Neuronal stem cell (in vitro differentiated cells): ENCODE measurements at regions not wholly inside any gene's neighbourhood (a gene's known extent, or its start where the extent isn't known, plus 50 kb on each side); places are given as distances from the start of the nearest gene placed in this dataset.
"Not testable (repeated sequence)": the region's sequence is repeated elsewhere in the genome, so short reads cannot be mapped to it uniquely, and the experiment has no call there.

ENCODE experiments used
- DNase-seq: peaks from one replicate; pipeline ENCODE4 v3.0.0-alpha.2; 2013; ENCODE audit warnings: low spot score
- H2AFZ ChIP-seq: one replicate; pipeline ENCODE4 v1.6.1; 2013; ENCODE audit warnings: mild to moderate bottlenecking, low read length, inconsistent platforms
- H2AK5ac ChIP-seq: 2 replicates; pipeline ENCODE4 v1.6.1; 2013; ENCODE audit warnings: low read depth, mild to moderate bottlenecking, inconsistent platforms, low read length, moderate library complexity, mixed read lengths
- H2BK120ac ChIP-seq: 2 replicates; pipeline ENCODE4 v1.6.1; 2013; ENCODE audit warnings: low read depth, mild to moderate bottlenecking, inconsistent platforms, low read length, moderate library complexity, mixed read lengths
- H2BK12ac ChIP-seq: one replicate; pipeline ENCODE4 v1.6.1; 2013; ENCODE audit warnings: low read length, inconsistent platforms
- H2BK15ac ChIP-seq: 2 replicates; pipeline ENCODE4 v1.6.1; 2013; ENCODE audit warnings: mild to moderate bottlenecking, low read length, inconsistent platforms, mixed read lengths
- H2BK5ac ChIP-seq: one replicate; pipeline ENCODE4 v1.6.1; 2013; ENCODE audit warnings: inconsistent platforms, mild to moderate bottlenecking, low read length, moderate library complexity
- H3K14ac ChIP-seq: one replicate; pipeline ENCODE4 v1.6.1; 2013; ENCODE audit warnings: low read length, inconsistent platforms
- H3K18ac ChIP-seq: 2 replicates; pipeline ENCODE4 v1.6.1; 2013; ENCODE audit warnings: low read length, inconsistent platforms
- H3K23ac ChIP-seq: 2 replicates; pipeline ENCODE4 v1.6.1; 2013; ENCODE audit warnings: low read depth, mild to moderate bottlenecking, mixed read lengths, low read length, inconsistent platforms; ENCODE audit not compliant: poor library complexity
- H3K27ac ChIP-seq: replicated peaks from 3 replicates; pipeline ENCODE4 v1.5.1; 2013; ENCODE audit warnings: low read length, inconsistent platforms
- H3K27me3 ChIP-seq, 3 experiments: 2 replicates each; pipeline ENCODE4 v1.6.1; 2013; ENCODE audit warnings: low read length in 3 of 3, mild to moderate bottlenecking in 2 of 3, inconsistent platforms in 1 of 3, low read depth in 1 of 3, mixed read lengths in 1 of 3, moderate library complexity in 1 of 3; ENCODE audit not compliant: control insufficient read depth in 3 of 3, insufficient read depth in 3 of 3
- H3K36me3 ChIP-seq, 2 donors: replicated peaks in 1 of 2; 2 replicates each; pipeline ENCODE4 v1.6.1; 2013; ENCODE audit warnings: low read length in 2 of 2; ENCODE audit not compliant: control insufficient read depth in 2 of 2, insufficient read depth in 2 of 2
- H3K4ac ChIP-seq: 2 replicates; pipeline ENCODE4 v1.6.1; 2013; ENCODE audit warnings: inconsistent platforms, mild to moderate bottlenecking, low read length, moderate library complexity
- H3K4me1 ChIP-seq, 2 donors: 1 replicate in 1 of 2; 2 replicates in 1 of 2; pipeline ENCODE4 v1.6.1; 2013; ENCODE audit warnings: low read length in 2 of 2, low read depth in 1 of 2; ENCODE audit not compliant: control insufficient read depth in 2 of 2, insufficient read depth in 1 of 2
- H3K4me2 ChIP-seq: one replicate; pipeline ENCODE4 v1.6.1; 2013; ENCODE audit warnings: mild to moderate bottlenecking, low read length, inconsistent platforms; ENCODE audit not compliant: insufficient read depth, poor library complexity, severe bottlenecking
- H3K4me3 ChIP-seq, 2 donors: 2 replicates each; pipeline ENCODE4 v1.5.1; 2013; ENCODE audit warnings: low read length in 2 of 2, mild to moderate bottlenecking in 2 of 2, inconsistent platforms in 1 of 2, moderate library complexity in 1 of 2
- H3K79me1 ChIP-seq: one replicate; pipeline ENCODE4 v1.6.1; 2013; ENCODE audit warnings: low read depth, mild to moderate bottlenecking, inconsistent platforms, low read length, moderate library complexity
- H3K9ac ChIP-seq: one replicate; pipeline ENCODE4 v1.6.1; 2013; ENCODE audit warnings: mild to moderate bottlenecking, low read depth, low read length, inconsistent platforms; ENCODE audit not compliant: poor library complexity
- H3K9me3 ChIP-seq, 2 donors: replicated peaks in 1 of 2; 2 replicates each; pipeline versions ENCODE3 to v1.6.1; 2013; ENCODE audit warnings: low read length in 2 of 2, mild to moderate bottlenecking in 2 of 2, inconsistent platforms in 1 of 2, low read depth in 1 of 2, mixed read lengths in 1 of 2, moderate library complexity in 1 of 2; ENCODE audit not compliant: control insufficient read depth in 2 of 2, insufficient read depth in 1 of 2
- H4K8ac ChIP-seq: one replicate; pipeline ENCODE4 v1.6.1; 2013; ENCODE audit warnings: low read depth, mild to moderate bottlenecking, inconsistent platforms, low read length, moderate library complexity
- H4K91ac ChIP-seq: one replicate; pipeline ENCODE4 v1.6.1; 2013; ENCODE audit warnings: low read length, low read depth, mild to moderate bottlenecking, inconsistent platforms; ENCODE audit not compliant: poor library complexity
- WGBS, 2 donors: extraction: QIAGEN DNeasy Blood & Tissue Kit; methylation state at CpG; one replicate each; pipeline ENCODE4 v1.1.7; 2013; ENCODE audit warnings: missing lambda C conversion rate in 2 of 2, mixed read lengths in 1 of 2; ENCODE audit not compliant: insufficient read length in 2 of 2, insufficient replicate concordance in 1 of 2; ENCODE audit errors: extremely low coverage in 2 of 2; 5-methylcytosine and 5-hydroxymethylcytosine counted together

GRCh38 chr4:10781805-10782204 lies 97.2 kb upstream of the CLNK start:
- H3K18ac ChIP-seq: no peak overlapping the region
- H2AFZ ChIP-seq: no peak overlapping the region
- H3K4me2 ChIP-seq: no peak overlapping the region
- H3K9ac ChIP-seq: no peak overlapping the region
- H2BK120ac ChIP-seq: no peak overlapping the region
- no peak overlapping the region for H3K4me3 ChIP-seq
- no peak overlapping the region for H2AK5ac ChIP-seq
- WGBS, 2 donors: no CpG with 5 or more reads among the region's 5 CpGs
- H2BK12ac ChIP-seq: no peak overlapping the region
- H3K23ac ChIP-seq: no peak overlapping the region
- H3K79me1 ChIP-seq: no peaks in the 10 kb centered on the region
- H3K14ac ChIP-seq: no peak overlapping the region
- H2BK5ac ChIP-seq: no peak overlapping the region
- no peaks in the 10 kb centered on the region for H3K9me3 ChIP-seq
- no peak overlapping the region for H2BK15ac ChIP-seq
- DNase-seq: no peak
- H4K8ac ChIP-seq: no peak overlapping the region
- H3K36me3 ChIP-seq: no peaks in the 10 kb centered on the region
- H3K4ac ChIP-seq: no peak overlapping the region
- no peaks in the 10 kb centered on the region for H3K4me1 ChIP-seq
- no peak overlapping the region for H3K27ac ChIP-seq
- H3K27me3 ChIP-seq: no peaks in the 10 kb centered on the region
- H4K91ac ChIP-seq: no peak overlapping the region

GRCh38 chr4:10780803-10781202 lies 96.2 kb upstream of the CLNK start:
- not testable (repeated sequence) for H3K27ac ChIP-seq, DNase-seq, H3K9me3 ChIP-seq, H3K4me3 ChIP-seq, H3K4ac ChIP-seq, H3K79me1 ChIP-seq, H2BK5ac ChIP-seq, H3K18ac ChIP-seq, H2AK5ac ChIP-seq, H3K27me3 ChIP-seq, H2AFZ ChIP-seq, H2BK12ac ChIP-seq, H3K14ac ChIP-seq, H2BK120ac ChIP-seq, H3K36me3 ChIP-seq, H3K9ac ChIP-seq, H2BK15ac ChIP-seq, H4K8ac ChIP-seq, H3K23ac ChIP-seq, H4K91ac ChIP-seq, H3K4me1 ChIP-seq, H3K4me2 ChIP-seq
- WGBS, 2 donors: no CpG with 5 or more reads among the region's 13 CpGs

GRCh38 chr4:10775132-10775531 lies 90.6 kb upstream of the CLNK start:
- not testable (repeated sequence) for H4K91ac ChIP-seq, H2AFZ ChIP-seq, H3K18ac ChIP-seq, H3K4me3 ChIP-seq, H3K4me1 ChIP-seq, H3K9ac ChIP-seq, H2BK12ac ChIP-seq, H4K8ac ChIP-seq, H2BK5ac ChIP-seq, H3K14ac ChIP-seq, H2BK120ac ChIP-seq, H2AK5ac ChIP-seq, H3K4ac ChIP-seq, H3K79me1 ChIP-seq, H3K36me3 ChIP-seq, H3K9me3 ChIP-seq, H3K27ac ChIP-seq, H3K27me3 ChIP-seq, DNase-seq, H2BK15ac ChIP-seq, H3K4me2 ChIP-seq, H3K23ac ChIP-seq
- WGBS, 2 donors: no CpG with 5 or more reads among the region's 4 CpGs

- Histone ChIP-seq H3K4me2 (no peak overlapping the region), H2BK5ac (no peak overlapping the region), H2BK15ac (no peak overlapping the region), H3K9me3 (no peaks in the 10 kb centered on the region), H2BK12ac (no peak overlapping the region), H3K18ac (no peak overlapping the region), H2BK120ac (no peak overlapping the region), H3K4me1 (no peaks in the 10 kb centered on the region), H2AFZ (no peak overlapping the region), H2AK5ac (no peak overlapping the region), H3K4ac (no peak overlapping the region), H4K8ac (no peak overlapping the region), H3K23ac (no peak overlapping the region), H4K91ac (no peak overlapping the region), H3K9ac (no peak overlapping the region), H3K36me3 (no peaks in the 10 kb centered on the region), H3K4me3 (no peak overlapping the region), H3K27ac (no peak overlapping the region), H3K14ac (no peak overlapping the region), H3K27me3 (no peaks in the 10 kb centered on the region), H3K79me1 (no peaks in the 10 kb centered on the region)
- no peak for DNase-seq
- no CpG with 5 or more reads among the region's 2 CpGs for WGBS, 2 donors
Measured at GRCh38 chr4:10773656-10774055, 89.1 kb upstream of the CLNK start.
